ENCODE measurements at regions not wholly inside any gene's neighbourhood (a gene's known extent, or its start where the extent isn't known, plus 50 kb on each side); places are given as distances from the start of the nearest gene placed in this dataset.

DNA sequence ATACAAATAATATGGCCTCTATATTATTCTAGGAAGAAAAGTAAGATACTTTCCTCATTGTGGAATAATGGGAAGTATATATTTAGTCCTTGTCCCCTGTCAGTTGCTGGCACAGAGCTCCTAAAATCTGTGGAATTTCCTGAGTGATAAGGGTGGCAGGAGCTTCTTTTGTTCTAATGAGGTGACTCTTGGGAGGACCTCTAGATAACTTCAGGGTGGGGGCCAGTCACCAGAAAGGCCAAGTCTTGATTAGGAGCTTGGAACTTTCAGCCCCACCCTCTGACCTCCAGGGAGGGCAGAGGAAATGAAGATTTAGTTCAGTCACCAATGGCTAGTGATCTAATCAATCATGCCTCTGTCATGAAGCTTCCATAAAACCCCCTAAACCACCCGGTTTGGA, 179.9 kb upstream of the PRICKLE1 start:
- no peak overlapping the region for H3K9ac ChIP-seq (ENCODE audit: low read length)
- no peaks in the 10 kb centered on the region for H3K36me3 ChIP-seq (ENCODE audit: insufficient read depth, low read length)
- Mint-ChIP-seq H3K4me3 (ENCODE audit: unreplicated experiment) (no peak overlapping the region), H3K9me3 (ENCODE audit: unreplicated experiment) (peaks cover 4% of the 10 kb centered on the region), H3K4me1 (ENCODE audit: low read depth, unreplicated experiment) (no peaks in the 10 kb centered on the region), H3K27me3 (ENCODE audit: low read depth, unreplicated experiment) (no peaks in the 10 kb centered on the region), H3K36me3 (ENCODE audit: low read depth, unreplicated experiment) (no peaks in the 10 kb centered on the region), H3K27ac (ENCODE audit: unreplicated experiment) (no peak overlapping the region)
- DNase-seq (ENCODE audit: low read depth), result no peak
- H3K4me2 ChIP-seq (ENCODE audit: low read length), result no peak overlapping the region
- H3K9me3 ChIP-seq (ENCODE audit: insufficient read depth, low read depth, low read length), result no peaks in the 10 kb centered on the region
- TF ChIP-seq EZH2 (IDR thresholded peaks at IDR 0.05; ENCODE audit: insufficient read depth, low read length), result no peak
- TF ChIP-seq, protein P1, sequence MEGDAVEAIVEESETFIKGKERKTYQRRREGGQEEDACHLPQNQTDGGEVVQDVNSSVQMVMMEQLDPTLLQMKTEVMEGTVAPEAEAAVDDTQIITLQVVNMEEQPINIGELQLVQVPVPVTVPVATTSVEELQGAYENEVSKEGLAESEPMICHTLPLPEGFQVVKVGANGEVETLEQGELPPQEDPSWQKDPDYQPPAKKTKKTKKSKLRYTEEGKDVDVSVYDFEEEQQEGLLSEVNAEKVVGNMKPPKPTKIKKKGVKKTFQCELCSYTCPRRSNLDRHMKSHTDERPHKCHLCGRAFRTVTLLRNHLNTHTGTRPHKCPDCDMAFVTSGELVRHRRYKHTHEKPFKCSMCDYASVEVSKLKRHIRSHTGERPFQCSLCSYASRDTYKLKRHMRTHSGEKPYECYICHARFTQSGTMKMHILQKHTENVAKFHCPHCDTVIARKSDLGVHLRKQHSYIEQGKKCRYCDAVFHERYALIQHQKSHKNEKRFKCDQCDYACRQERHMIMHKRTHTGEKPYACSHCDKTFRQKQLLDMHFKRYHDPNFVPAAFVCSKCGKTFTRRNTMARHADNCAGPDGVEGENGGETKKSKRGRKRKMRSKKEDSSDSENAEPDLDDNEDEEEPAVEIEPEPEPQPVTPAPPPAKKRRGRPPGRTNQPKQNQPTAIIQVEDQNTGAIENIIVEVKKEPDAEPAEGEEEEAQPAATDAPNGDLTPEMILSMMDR (IDR thresholded peaks at IDR 0.05; ENCODE audit: insufficient read depth, low read depth, low read length), result no peak
- no peak overlapping the region for H3K27ac ChIP-seq (ENCODE audit: low read depth, low read length)
- no peaks in the 10 kb centered on the region for H4K20me1 ChIP-seq (ENCODE audit: insufficient read depth, low read length)
- no peak overlapping the region for H2AFZ ChIP-seq (ENCODE audit: low read depth, low read length)
- H3K79me2 ChIP-seq (ENCODE audit: insufficient read depth, low read length), result no peaks in the 10 kb centered on the region
- FAIRE-seq, result no peak
- H3K4me1 ChIP-seq (ENCODE audit: insufficient read depth, low read length), result no peaks in the 10 kb centered on the region
- H3K4me3 ChIP-seq (ENCODE audit: insufficient read depth, low read depth, low read length), result no peak overlapping the region
- H3K27me3 ChIP-seq (ENCODE audit: insufficient read depth, low read length), result no peaks in the 10 kb centered on the region

DNA sequence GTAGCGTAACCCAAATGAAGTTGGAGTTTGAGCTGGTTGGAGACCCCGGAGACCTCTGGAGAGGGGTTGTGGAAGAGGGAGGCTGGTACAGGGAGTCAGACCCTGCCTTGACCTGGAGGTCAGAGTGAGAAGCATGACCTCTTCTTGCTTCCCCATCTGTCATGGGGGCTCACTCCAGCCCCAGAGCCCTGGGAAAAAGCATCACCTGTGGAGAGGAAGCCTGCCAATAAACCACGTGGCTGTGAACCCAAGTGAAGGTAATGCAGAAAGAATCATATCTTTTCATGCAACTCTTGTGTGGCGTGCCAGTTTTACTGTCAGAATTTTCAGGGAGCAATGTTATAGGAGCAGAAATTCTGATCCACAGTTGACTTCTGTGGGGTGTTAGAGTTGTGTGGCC, 178.5 kb upstream of the PRICKLE1 start:
- no peak overlapping the region for H3K27ac ChIP-seq (ENCODE audit: low read depth, low read length)
- no peak overlapping the region for H3K4me3 ChIP-seq (ENCODE audit: insufficient read depth, low read depth, low read length)
- H3K9me3 ChIP-seq (ENCODE audit: insufficient read depth, low read depth, low read length), result no peaks in the 10 kb centered on the region
- no peak overlapping the region for H2AFZ ChIP-seq (ENCODE audit: low read depth, low read length)
- Mint-ChIP-seq H3K9me3 (ENCODE audit: unreplicated experiment) (peaks cover 4% of the 10 kb centered on the region), H3K27me3 (ENCODE audit: low read depth, unreplicated experiment) (peaks cover 9% of the 10 kb centered on the region), H3K4me3 (ENCODE audit: unreplicated experiment) (no peak overlapping the region), H3K36me3 (ENCODE audit: low read depth, unreplicated experiment) (no peaks in the 10 kb centered on the region), H3K4me1 (ENCODE audit: low read depth, unreplicated experiment) (no peaks in the 10 kb centered on the region), H3K27ac (ENCODE audit: unreplicated experiment) (no peak overlapping the region)
- no peak for TF ChIP-seq EZH2 (IDR thresholded peaks at IDR 0.05; ENCODE audit: insufficient read depth, low read length)
- TF ChIP-seq, protein P1 (IDR thresholded peaks at IDR 0.05; ENCODE audit: insufficient read depth, low read depth, low read length), result no peak
- FAIRE-seq (no peak), DNase-seq (ENCODE audit: low read depth) (no peak)
- no peaks in the 10 kb centered on the region for H3K36me3 ChIP-seq (ENCODE audit: insufficient read depth, low read length)
- H4K20me1 ChIP-seq (ENCODE audit: insufficient read depth, low read length), result no peaks in the 10 kb centered on the region
- H3K4me1 ChIP-seq (ENCODE audit: insufficient read depth, low read length), result no peaks in the 10 kb centered on the region
- H3K27me3 ChIP-seq (ENCODE audit: insufficient read depth, low read length), result no peaks in the 10 kb centered on the region
- no peak overlapping the region for H3K9ac ChIP-seq (ENCODE audit: low read length)
- H3K79me2 ChIP-seq (ENCODE audit: insufficient read depth, low read length), result no peaks in the 10 kb centered on the region
- no peak overlapping the region for H3K4me2 ChIP-seq (ENCODE audit: low read length)

DNA sequence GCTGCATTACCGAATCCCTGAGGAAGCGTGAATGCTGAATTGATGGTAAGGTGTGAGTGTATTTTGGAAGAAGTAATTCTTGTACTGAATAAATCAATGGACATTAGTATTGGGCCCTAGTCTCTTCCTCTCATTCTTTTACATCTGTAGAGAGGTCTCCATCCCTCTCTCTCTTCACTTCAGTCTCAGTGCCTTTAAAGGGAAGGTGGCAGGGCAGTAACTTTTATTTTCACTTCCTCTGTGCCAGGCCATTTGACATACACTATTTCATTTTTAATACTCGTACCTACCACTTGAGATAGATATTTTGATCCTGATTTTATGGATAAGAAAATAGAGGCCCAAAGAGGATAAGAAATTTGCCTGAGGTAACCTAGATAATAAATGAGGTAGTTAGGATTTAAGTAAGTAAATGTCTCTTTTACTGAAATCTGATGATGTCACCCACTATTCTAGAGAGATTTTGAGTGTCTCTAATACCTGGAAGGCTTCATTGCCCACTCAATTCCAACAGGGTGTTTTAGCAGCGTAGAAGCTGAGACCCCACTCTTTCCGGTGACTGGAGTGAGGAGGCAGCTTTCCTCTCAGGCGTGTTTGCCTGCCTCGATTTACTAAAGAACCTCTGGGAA, 177.9 kb upstream of the PRICKLE1 start:
- H3K27ac Mint-ChIP-seq (ENCODE audit: unreplicated experiment), result no peak overlapping the region
- FAIRE-seq, result no peak

More for the DNA sequence above, 177.9 kb upstream of the PRICKLE1 start:
- TF ChIP-seq EZH2 (IDR thresholded peaks at IDR 0.05; ENCODE audit: insufficient read depth, low read length), result no peak
- TF ChIP-seq, protein P1 (IDR thresholded peaks at IDR 0.05; ENCODE audit: insufficient read depth, low read depth, low read length), result no peak
- H3K79me2 ChIP-seq (ENCODE audit: insufficient read depth, low read length), result no peaks in the 10 kb centered on the region
- H3K4me1 ChIP-seq (ENCODE audit: insufficient read depth, low read length), result no peaks in the 10 kb centered on the region
- H3K9ac ChIP-seq (ENCODE audit: low read length), result no peak overlapping the region
- H3K4me2 ChIP-seq (ENCODE audit: low read length), result no peak overlapping the region
- no peak overlapping the region for H3K4me3 Mint-ChIP-seq (ENCODE audit: unreplicated experiment)
- H3K27me3 Mint-ChIP-seq (ENCODE audit: low read depth, unreplicated experiment), result peaks cover 9% of the 10 kb centered on the region
- H3K4me1 Mint-ChIP-seq (ENCODE audit: low read depth, unreplicated experiment), result no peaks in the 10 kb centered on the region
- no peaks in the 10 kb centered on the region for H3K36me3 Mint-ChIP-seq (ENCODE audit: low read depth, unreplicated experiment)
- no peak overlapping the region for H3K4me3 ChIP-seq (ENCODE audit: insufficient read depth, low read depth, low read length)
- DNase-seq (ENCODE audit: low read depth), result no peak
- no peak overlapping the region for H3K27ac ChIP-seq (ENCODE audit: low read depth, low read length)
- H4K20me1 ChIP-seq (ENCODE audit: insufficient read depth, low read length), result no peaks in the 10 kb centered on the region
- H3K9me3 ChIP-seq (ENCODE audit: insufficient read depth, low read depth, low read length), result no peaks in the 10 kb centered on the region
- H3K36me3 ChIP-seq (ENCODE audit: insufficient read depth, low read length), result no peaks in the 10 kb centered on the region
- no peak overlapping the region for H2AFZ ChIP-seq (ENCODE audit: low read depth, low read length)
- no peaks in the 10 kb centered on the region for H3K27me3 ChIP-seq (ENCODE audit: insufficient read depth, low read length)
- H3K9me3 Mint-ChIP-seq (ENCODE audit: unreplicated experiment), result peaks cover 4% of the 10 kb centered on the region
